Karpas-422 (cell line): ENCODE measurements at regions not wholly inside any gene's neighbourhood (a gene's known extent, or its start where the extent isn't known, plus 50 kb on each side); places are given as distances from the start of the nearest gene placed in this dataset.

Experiments used
- DNase-seq: peaks from one replicate; pipeline ENCODE4 v3.0.0-alpha.2; 2015
- H2AFZ ChIP-seq: fragments of 200-600 bp; sonication (generic); 2 replicates; pipeline ENCODE4 v1.6.1; 2014; ENCODE audit warnings: antibody characterized with exemption, low read length, mixed read lengths
- H3K27ac ChIP-seq: fragments of 200-600 bp; sonication (generic); 2 replicates; pipeline ENCODE4 v1.5.1; 2014; ENCODE audit warnings: mild to moderate bottlenecking, low read length, moderate library complexity
- H3K27me3 ChIP-seq: fragments of 200-600 bp; sonication (generic); 2 replicates; pipeline ENCODE4 v1.6.1; 2014; ENCODE audit warnings: low read length, mixed read lengths
- H3K36me3 ChIP-seq: fragments of 200-600 bp; sonication (generic); 2 replicates; pipeline ENCODE4 v1.6.1; 2014; ENCODE audit warnings: low read length, mixed read lengths; ENCODE audit not compliant: insufficient read depth
- H3K4me1 ChIP-seq: fragments of 200-600 bp; sonication (generic); 2 replicates; pipeline ENCODE4 v1.6.1; 2014; ENCODE audit warnings: mild to moderate bottlenecking, low read length, mixed read lengths
- H3K4me2 ChIP-seq: fragments of 200-600 bp; sonication (generic); 2 replicates; pipeline ENCODE4 v1.6.1; 2014; ENCODE audit warnings: low read length, low read depth, mild to moderate bottlenecking; ENCODE audit not compliant: poor library complexity, severe bottlenecking
- H3K4me3 ChIP-seq: fragments of 200-600 bp; sonication (generic); 2 replicates; pipeline ENCODE4 v1.5.1; 2014; ENCODE audit warnings: mild to moderate bottlenecking, antibody characterized with exemption, low read length, mixed read lengths
- H3K79me2 ChIP-seq: fragments of 200-600 bp; sonication (generic); 2 replicates; pipeline ENCODE4 v1.6.1; 2014; ENCODE audit warnings: mild to moderate bottlenecking, low read length, mixed read lengths
- H3K9ac ChIP-seq: fragments of 200-600 bp; sonication (generic); 2 replicates; pipeline ENCODE4 v1.6.0; 2014; ENCODE audit warnings: low read length
- H3K9me2 ChIP-seq: fragments of 200-600 bp; sonication (generic), shearing (Covaris generic); replicated peaks from 2 replicates; pipeline ENCODE4 v1.6.0; 2014; ENCODE audit warnings: mild to moderate bottlenecking, low read length, moderate library complexity; ENCODE audit not compliant: insufficient read depth
- H3K9me3 ChIP-seq: fragments of 300-700, 200-600 bp; sonication (generic); 2 replicates; pipeline ENCODE4 v1.6.1; 2014; ENCODE audit warnings: low read length, mixed read lengths
- H4K20me1 ChIP-seq: fragments of 200-600 bp; sonication (generic); 2 replicates; pipeline ENCODE4 v1.6.1; 2014; ENCODE audit warnings: mild to moderate bottlenecking, antibody characterized with exemption, low read length, low read depth; ENCODE audit not compliant: insufficient read depth

DNA sequence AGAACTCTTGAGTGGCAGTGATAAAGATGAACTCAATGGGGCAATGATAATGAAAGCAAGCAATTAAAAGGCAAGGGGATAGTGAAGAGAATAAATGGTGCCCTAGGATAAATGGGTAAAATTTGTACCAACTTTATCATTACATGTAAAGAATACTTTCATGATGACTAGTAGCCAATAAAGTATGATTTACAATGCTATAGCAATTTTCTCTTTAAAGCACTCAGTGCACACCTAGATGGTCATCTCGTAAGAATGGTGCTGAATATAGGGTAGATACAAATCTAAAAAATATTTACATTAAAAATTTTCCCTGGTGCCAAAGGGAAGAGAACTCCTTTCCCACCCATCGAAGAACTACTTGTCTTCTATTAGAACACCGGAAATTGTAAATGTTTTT is 651.4 kb downstream of the STPG2 start:
- DNase-seq: no peak
- Histone ChIP-seq H3K27ac (no peak overlapping the region), H3K36me3 (no peaks in the 10 kb centered on the region), H3K9me3 (peaks cover 40% of the 10 kb centered on the region), H3K4me2 (no peak overlapping the region), H3K4me1 (no peaks in the 10 kb centered on the region), H3K79me2 (no peaks in the 10 kb centered on the region), H3K4me3 (no peak overlapping the region), H3K27me3 (no peaks in the 10 kb centered on the region), H3K9me2 (no peaks in the 10 kb centered on the region), H4K20me1 (no peaks in the 10 kb centered on the region), H3K9ac (no peak overlapping the region), H2AFZ (no peak overlapping the region)

DNA sequence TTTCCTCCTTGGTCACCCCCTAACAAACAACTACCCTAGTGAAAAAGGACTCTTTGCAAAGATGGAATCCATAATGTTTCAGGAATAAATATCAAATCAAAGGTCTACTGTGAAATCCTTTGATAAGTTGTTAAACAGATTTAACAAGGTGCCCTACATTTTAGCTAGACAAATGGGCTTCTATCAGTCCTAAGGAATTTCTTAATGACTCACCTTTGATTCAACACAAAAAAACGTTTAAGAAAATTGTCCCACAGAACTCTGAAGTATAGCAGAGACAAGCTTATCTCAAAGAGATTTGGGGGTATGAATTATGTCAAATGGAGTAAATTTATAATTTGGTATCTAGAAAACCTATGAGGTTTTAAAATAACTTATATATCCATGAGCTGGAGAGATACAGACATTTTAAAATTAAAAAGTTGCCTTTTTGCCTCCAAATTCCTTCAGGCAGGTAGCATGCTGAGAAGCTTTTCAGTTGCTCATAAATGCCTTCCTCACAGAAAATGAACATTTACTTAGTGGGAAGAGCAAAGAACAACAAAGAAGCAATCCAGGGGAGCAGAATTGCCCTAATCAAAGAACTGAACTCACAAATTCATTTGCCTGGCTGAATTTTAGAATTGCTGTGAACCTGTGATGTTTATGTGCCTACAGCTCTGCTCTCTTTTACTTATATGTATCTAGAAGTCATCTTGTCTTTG is 649.3 kb downstream of the STPG2 start:
- Histone ChIP-seq H4K20me1 (no peaks in the 10 kb centered on the region), H3K9ac (no peak overlapping the region), H3K4me3 (no peak overlapping the region)

DNA sequence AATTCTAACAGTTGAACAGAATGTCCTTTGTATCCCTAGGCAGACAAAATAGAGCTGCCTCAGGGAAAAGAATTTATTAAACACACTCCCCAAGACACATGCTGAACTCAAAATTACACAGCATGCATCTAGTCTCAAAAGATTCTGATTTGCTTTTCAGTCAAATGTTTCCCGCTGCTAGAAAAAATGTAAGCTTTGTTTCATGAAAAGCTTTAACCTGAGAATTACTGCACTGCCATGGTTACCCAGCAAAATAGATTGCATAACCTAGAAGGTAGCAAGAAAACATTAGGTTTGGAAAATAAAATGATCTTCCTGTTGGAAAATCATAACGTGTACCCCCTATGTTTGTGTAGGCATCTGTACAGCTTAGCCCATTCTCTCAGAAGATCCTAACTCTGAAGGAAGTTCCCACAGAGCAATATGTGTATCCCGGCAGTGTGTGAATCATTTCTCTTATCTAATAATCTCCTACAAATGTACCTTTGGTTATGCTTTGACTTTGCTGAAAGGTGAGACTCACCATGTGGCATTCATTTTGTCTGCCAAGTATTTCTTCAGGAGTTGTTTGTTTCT is 646.9 kb downstream of the STPG2 start:
- no peak overlapping the region for H3K4me3 ChIP-seq
- no peak for DNase-seq
- peaks cover 34% of the 10 kb centered on the region for H3K9me3 ChIP-seq
- H4K20me1 ChIP-seq: no peaks in the 10 kb centered on the region
- H3K9me2 ChIP-seq: no peaks in the 10 kb centered on the region
- no peaks in the 10 kb centered on the region for H3K4me1 ChIP-seq
- no peaks in the 10 kb centered on the region for H3K27me3 ChIP-seq
- no peak overlapping the region for H3K4me2 ChIP-seq
- no peaks in the 10 kb centered on the region for H3K79me2 ChIP-seq
- no peaks in the 10 kb centered on the region for H3K36me3 ChIP-seq
- no peak overlapping the region for H2AFZ ChIP-seq
- H3K9ac ChIP-seq: no peak overlapping the region
- no peak overlapping the region for H3K27ac ChIP-seq

More for the DNA sequence above, 649.3 kb downstream of the STPG2 start:
- Histone ChIP-seq H3K4me2 (no peak overlapping the region), H3K9me2 (no peaks in the 10 kb centered on the region), H2AFZ (no peak overlapping the region), H3K27me3 (no peaks in the 10 kb centered on the region), H3K9me3 (peaks cover 45% of the 10 kb centered on the region), H3K27ac (no peak overlapping the region), H3K4me1 (no peaks in the 10 kb centered on the region), H3K36me3 (no peaks in the 10 kb centered on the region), H3K79me2 (no peaks in the 10 kb centered on the region)
- DNase-seq: no peak

DNA sequence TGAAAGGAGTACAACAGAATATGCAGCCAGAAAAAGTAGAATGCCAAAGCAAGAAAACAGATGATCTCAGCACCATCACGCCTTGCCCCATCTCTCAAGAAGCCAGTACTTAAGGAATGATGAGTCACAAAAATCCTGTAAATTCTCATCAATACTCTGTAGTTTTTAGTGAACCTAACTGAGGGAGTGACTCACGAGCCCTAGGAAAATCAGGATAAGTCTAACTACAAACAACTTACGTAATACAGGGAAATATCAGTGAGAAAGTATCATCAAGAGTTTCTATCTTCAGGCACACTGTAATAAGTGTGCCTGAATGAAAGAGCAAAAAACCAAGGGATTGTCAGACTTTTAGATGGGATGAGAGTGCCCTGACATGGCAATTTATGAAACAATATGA is 644.4 kb downstream of the STPG2 start:
- no peaks in the 10 kb centered on the region for H3K27me3 ChIP-seq
- no peaks in the 10 kb centered on the region for H3K4me1 ChIP-seq
- H3K4me3 ChIP-seq: no peak overlapping the region
- H3K9me3 ChIP-seq: peaks cover 35% of the 10 kb centered on the region
- no peak for DNase-seq
- no peak overlapping the region for H3K9ac ChIP-seq
- no peaks in the 10 kb centered on the region for H3K36me3 ChIP-seq
- H3K4me2 ChIP-seq: no peak overlapping the region
- no peaks in the 10 kb centered on the region for H3K79me2 ChIP-seq
- H3K27ac ChIP-seq: no peak overlapping the region
- no peaks in the 10 kb centered on the region for H3K9me2 ChIP-seq
- H2AFZ ChIP-seq: no peak overlapping the region
- H4K20me1 ChIP-seq: no peaks in the 10 kb centered on the region

DNA sequence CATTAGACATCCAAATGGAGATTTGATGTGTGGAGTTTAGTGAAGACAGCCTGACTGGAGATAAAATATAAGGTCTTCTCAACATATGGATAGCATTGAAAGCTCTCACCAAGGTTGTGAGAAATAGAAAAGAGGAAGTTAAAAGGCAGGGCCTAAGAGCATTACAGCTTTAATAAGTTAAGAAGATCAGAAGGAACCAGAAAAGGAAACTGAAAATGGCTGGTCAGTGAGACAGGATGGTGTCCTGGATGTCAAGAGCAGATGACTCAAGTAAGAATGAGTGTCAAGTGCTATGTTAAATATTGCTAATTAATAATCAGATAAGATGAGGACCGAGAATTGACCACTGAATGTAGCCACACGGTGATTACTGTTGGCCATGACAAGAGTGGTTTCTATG is 642.9 kb downstream of the STPG2 start:
- no peak overlapping the region for H3K27ac ChIP-seq
- DNase-seq: no peak
- peaks cover 42% of the 10 kb centered on the region for H3K9me3 ChIP-seq
- no peaks in the 10 kb centered on the region for H3K36me3 ChIP-seq
- no peak overlapping the region for H3K9ac ChIP-seq
- no peak overlapping the region for H3K4me2 ChIP-seq
- H4K20me1 ChIP-seq: no peaks in the 10 kb centered on the region
- H3K9me2 ChIP-seq: no peaks in the 10 kb centered on the region
- H3K79me2 ChIP-seq: no peaks in the 10 kb centered on the region
- H3K4me3 ChIP-seq: no peak overlapping the region
- no peaks in the 10 kb centered on the region for H3K27me3 ChIP-seq
- no peak overlapping the region for H2AFZ ChIP-seq
- no peaks in the 10 kb centered on the region for H3K4me1 ChIP-seq

DNA sequence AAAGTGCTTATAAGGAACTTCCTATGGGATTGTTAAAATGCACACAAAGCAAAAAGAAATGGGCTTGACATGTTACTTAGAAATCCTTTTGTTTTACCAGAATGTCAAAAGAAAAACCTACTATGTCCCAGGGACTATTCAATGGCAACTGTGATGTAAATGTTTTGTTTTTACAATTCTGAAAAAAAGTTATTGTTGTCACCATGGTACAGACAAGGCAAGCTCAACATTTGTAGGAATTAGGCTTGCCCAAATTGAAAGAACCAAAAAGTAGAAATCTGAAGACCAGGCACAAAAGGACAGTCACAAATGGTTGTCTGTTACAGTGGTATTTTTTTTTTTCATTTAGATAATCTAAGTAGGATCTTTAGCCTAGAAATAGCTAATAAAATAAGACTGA is 638.6 kb downstream of the STPG2 start:
- H2AFZ ChIP-seq: no peak overlapping the region
- H3K79me2 ChIP-seq: no peaks in the 10 kb centered on the region
- H3K9me3 ChIP-seq: peaks cover 28% of the 10 kb centered on the region
- no peaks in the 10 kb centered on the region for H3K9me2 ChIP-seq
- no peaks in the 10 kb centered on the region for H3K36me3 ChIP-seq
- no peaks in the 10 kb centered on the region for H3K4me1 ChIP-seq
- H4K20me1 ChIP-seq: no peaks in the 10 kb centered on the region
- DNase-seq: no peak
- H3K9ac ChIP-seq: no peak overlapping the region
- H3K27me3 ChIP-seq: no peaks in the 10 kb centered on the region
- H3K4me2 ChIP-seq: no peak overlapping the region
- no peak overlapping the region for H3K4me3 ChIP-seq
- no peak overlapping the region for H3K27ac ChIP-seq

DNA sequence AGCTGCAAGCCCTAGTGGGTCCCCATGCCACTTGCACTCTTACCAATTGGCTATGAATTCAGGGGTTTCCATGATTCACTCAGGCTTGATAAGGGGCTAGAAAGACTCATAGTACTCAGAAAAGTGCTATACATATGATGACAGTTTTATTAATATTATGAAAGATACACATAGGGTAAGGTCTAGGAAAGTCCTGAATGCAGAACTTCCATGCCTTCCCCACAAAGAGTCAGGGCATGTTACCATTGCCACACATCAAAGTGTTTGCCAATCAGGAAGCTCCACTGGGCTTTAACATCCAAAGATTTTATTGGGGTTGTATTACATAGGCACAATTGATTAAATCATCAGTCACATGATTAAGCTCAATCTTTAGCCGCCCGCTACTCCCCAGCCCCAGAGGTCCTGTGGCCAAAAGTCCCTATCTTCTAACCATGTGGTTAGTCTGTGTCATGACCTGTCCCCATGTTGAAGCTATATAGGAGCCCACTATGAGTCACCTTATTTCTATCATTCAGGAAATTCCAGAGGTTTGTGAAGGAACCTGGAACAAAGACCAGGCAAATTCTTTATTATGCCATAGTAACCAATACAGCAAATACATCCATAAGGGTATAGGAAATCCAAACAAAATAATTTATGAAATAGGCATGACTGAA is 635.6 kb downstream of the STPG2 start:
- H3K4me1 ChIP-seq: no peaks in the 10 kb centered on the region
- no peaks in the 10 kb centered on the region for H3K79me2 ChIP-seq
- no peak for DNase-seq
- H4K20me1 ChIP-seq: no peaks in the 10 kb centered on the region
- H2AFZ ChIP-seq: no peak overlapping the region
- no peak overlapping the region for H3K27ac ChIP-seq
- H3K4me2 ChIP-seq: no peak overlapping the region
- no peaks in the 10 kb centered on the region for H3K36me3 ChIP-seq
- no peaks in the 10 kb centered on the region for H3K9me2 ChIP-seq
- no peaks in the 10 kb centered on the region for H3K27me3 ChIP-seq
- peaks cover 15% of the 10 kb centered on the region for H3K9me3 ChIP-seq
- H3K4me3 ChIP-seq: no peak overlapping the region
- no peak overlapping the region for H3K9ac ChIP-seq
